D341Med (cell line): ENCODE measurements at regions not wholly inside any gene's neighbourhood (a gene's known extent, or its start where the extent isn't known, plus 50 kb on each side); places are given as distances from the start of the nearest gene placed in this dataset.
"Not testable (repeated sequence)": the region's sequence is repeated elsewhere in the genome, so short reads cannot be mapped to it uniquely, and the experiment has no call there.

Experiments used
- DNase-seq: peaks from one replicate; pipeline ENCODE4 v3.0.0; 2012; ENCODE audit warnings: low spot score

DNA sequence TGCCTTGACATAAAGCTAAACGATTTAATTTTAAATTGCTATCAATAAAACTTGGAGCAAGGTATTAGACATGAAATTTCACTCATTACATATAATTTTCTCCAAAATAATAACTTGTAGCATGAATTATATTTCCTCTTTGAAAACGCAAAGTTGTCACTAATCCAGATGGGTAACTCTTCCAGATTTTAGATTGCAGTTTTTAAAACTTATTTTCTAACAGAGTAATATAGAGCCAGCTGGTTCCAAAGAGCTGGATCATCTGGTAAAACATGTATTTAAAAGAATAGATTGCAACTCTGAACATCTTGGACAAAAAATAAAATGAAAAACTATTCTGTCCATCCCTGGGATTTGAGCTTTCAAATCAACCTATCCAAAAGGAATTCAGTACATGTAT lies 238.2 kb upstream of the INTU start:
- DNase-seq, result no peak

DNA sequence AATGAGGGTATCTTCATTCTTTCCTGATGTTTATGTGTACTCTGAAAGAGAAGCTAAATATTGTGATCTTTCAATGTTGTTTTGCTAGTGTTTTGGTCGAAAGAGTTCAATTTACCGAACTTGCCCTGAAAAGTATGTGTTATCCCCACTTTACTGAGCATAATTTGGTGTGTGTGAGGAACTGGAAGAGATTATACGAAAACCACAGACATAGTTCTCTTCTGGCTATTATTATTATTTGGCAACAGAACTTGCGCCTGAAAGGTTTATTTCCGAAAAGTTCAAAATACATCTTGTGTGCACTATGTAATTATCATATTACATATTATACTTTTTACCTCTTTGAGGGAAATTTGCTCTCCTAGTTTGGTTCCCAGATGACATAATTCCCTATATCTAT lies 232.5 kb upstream of the INTU start:
- no peak for DNase-seq

DNA sequence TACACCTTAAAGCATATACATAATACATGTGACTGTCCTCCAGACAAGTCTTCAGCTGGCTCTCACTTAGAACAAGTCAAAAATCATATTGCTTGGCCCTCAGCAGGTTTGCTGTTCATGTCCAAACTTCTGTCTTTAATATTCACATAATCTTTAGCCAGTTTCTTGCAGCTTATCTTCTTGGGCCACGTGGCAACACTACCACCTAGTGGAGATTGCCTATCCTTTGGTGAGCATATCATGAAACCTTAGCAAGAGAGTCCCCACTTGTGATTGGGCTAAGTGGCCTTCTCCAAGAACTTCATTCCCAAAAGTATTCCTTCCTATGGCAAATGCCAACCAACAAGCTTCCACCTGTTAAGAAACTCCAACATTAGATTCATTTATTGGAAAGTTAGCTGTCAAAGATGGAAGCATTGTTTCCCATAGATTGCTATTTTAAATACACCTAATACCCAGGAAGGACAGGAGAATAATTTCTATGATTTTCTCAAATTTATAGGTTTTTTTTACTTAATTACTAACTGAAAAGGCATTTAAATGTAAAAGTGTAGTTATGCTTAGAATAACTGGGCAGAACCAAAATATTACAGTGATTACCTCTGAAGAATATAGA lies 231.9 kb upstream of the INTU start:
- peak; percentile 59 for DNase-seq

DNA sequence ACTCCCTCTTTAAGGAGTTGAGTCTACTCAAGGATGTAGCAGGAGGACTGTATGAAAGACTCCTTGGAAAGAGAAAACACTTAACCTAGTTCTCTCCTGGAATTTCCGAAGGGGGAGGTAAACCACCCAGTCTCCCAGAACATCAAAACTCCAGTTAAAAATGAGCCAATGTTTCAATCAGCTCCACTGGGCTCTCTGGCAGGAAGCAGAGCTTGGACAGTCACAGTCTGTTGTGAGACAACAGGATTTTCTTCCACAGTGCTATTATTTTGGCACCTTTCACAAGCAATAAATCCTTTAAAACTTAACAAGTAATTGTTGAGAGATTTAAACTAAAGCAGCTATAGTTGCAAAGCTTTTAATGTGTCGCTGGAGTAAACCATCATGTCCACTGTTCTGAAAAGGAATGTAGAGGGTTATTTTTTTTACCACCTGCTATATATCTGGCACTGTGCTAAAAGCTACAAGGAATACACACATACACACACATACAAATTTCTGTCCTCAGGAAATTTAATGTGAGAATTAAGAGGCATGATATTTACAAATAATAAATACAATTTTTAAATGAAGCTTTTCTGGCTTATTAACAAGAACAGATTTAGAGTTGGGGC lies 229.2 kb upstream of the INTU start:
- DNase-seq, result no peak

DNA sequence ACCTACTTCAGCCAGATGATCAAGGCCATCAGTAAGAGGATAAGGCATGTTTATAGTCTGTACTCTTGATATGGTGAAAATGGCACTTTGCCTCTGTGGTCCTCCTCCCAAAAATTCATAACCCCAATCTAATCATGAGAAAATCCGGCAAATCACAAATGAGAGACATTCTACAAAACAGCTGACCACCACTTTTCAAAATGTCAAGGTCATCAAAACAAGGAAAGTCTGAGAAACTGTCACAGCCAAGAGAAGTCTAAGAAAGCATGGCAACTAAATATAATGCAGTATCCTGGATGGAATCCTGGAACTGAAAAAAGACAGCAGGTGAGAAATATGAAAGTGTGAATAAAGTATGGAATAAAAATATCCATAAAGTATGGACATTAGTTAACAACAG lies 226.6 kb upstream of the INTU start:
- no peak for DNase-seq

DNA sequence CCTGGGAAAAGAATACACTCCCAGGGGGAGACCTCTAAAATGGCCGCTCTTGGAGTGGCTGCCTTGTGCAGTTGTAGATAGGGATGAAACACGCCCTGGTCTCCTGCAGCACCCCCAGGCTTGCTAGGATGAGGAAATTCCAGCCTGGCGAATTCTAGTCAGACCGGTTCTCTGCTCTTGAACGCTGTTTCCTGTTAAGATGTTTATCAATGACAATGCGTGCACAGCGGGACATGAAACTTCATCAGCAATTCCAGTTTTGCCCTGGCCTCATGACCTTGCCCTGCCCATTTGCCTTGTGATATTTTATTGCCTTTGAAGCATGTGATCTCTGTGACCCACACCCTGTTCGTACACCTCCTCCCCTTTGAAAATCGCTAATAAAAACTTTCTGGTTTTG lies 225.2 kb upstream of the INTU start:
- DNase-seq, result not testable (repeated sequence)

DNA sequence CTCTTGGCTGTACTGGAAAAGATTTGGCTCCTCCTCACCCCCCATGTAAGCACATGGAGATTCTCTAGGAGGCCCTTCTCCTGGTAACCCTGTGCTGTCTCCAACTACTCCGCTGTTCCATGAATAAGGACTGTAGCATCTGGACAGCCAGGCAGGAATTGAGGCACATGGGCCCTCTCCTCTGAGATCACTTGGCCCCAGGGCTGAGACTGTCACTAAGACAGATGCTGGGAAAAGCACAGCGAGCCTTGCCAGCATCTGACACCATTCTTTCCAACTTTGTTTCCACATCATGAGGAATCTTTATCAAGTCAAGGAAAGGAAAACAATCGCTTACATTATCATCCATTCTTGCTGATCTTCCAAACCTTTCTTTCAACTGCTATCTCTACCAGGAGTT lies 222.6 kb upstream of the INTU start:
- DNase-seq, result no peak

DNA sequence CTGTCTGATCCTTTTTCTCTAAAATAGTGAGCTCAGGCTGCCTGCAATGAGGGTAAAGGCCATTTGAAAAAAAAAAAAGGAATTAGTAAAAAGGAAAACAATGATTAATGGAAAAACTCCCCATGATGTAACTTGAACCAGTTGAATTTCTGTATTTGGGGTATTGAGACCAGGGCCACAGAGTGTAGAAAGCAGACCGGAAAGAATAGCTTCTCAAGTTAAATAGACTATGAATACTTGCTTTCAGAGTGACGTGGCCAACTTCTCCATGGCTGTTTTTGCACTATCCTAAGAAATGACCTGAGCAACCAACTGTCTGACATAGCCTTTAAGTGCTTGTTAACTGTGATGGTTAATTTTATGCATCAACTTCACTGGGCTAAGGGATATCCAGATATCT lies 222.1 kb upstream of the INTU start:
- no peak for DNase-seq

DNA sequence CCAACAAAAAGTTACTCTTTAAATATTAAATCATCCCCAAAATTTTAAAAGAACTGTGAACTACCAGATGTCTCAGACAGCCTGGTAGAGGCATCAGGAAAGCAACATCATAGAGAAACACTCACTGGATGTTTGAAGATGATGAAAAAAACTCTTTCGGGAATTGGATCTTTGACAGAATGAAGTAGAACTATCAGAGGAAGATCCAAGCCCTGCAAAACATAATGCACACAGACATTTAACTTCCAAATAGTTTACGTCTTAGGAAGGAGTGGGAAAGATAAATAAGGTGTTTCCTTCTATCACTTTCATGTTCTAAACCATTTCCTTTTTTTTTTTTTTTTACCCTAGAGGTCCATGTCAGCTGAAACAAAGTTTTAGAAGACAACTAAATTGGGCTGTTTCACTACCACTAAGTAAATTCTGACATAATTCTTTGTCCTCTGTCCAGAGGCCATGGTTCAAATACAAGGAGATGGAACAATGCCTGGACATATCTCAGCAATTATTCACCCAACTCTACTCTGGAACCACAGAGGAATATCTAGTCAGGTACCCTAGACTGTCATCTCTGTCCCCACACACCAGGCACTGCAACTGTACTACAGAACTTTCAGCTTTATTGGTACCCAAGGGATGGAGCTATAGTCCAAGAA lies 217.7 kb upstream of the INTU start:
- DNase-seq, result no peak

DNA sequence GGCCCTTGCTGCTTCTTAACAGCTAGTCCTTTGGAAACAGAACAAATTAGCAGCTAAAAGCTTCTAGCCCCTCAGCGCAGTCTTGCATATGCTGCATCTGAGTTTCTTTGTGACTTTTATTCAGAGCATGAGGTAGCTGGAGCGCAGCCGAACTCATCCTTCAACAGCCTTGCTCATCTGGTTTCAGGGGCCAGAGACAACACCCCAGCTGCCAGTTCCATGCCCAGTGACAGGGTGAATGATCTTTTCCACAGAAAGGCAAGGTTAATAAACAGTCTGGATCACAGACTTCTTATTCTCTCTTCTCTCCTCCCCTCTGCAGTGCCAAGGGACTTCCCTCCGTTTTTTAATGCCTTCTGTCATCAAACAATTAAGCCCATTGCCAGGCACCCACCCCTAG lies 216.6 kb upstream of the INTU start:
- DNase-seq, result no peak

DNA sequence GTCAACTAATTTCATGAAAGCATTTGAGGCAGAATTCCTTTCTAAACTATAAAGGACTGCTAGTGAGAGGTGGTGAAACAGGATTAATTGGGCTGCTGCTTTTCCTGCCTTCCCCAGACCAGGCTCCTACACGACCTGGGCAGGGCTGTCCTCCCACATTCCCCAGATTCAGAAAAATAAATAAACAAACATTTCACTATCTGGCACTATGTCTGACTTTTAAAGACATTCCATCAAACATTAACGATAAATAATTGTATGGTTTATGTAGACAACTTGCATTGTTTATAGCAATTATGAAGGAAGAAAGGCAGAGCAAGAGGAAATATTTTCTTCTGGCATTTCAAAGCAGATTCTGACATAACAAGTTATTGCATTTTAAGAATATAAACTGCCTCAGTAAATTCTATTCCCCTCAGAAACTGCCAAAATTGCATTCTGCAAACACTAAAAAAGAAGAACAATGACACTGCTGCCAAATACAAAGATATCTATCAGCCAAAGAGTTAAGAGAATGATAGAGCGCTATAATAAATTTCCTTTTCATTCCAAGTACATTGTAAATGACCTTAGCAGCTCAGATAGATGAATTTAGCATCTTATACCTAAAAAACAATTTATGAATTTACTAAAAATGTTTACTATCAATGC lies 214.7 kb upstream of the INTU start:
- DNase-seq, result no peak

DNA sequence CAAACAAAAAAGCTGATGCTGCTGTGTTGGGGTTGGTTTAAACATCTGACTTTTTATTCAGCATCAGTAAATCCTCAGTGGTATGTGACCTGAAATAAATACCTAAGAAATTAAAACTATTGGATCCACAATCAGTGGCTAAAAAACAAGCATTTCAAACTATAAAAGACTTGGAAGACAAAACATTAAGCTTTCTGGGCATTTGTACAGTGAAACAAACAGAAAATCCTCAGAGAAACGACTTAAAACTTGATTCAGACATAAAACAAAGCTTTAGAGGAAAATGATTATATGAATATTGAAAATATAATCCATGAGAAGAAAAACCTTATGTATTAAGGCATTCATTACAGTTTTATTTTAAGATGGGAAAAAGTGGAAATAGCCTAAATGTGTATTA lies 213.3 kb upstream of the INTU start:
- no peak for DNase-seq

DNA sequence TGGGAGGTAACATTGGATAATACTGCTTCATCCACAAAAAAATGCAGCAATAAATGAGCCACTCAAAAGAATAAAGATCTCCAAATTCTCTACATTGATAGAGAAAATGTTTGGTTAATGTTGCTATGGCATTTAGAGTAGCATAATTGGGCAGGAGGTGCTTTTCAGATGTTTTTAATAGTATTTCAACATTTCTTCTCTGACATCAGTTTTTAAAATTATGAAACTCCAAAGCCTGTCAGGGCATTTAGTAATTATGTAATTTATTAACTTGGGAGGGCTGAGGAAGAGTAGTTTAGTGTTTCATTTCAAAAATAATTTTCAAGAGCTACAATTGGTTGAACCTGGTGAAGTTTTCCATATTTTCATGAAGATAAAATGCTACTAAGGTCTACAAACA lies 211.3 kb upstream of the INTU start:
- DNase-seq, result no peak

DNA sequence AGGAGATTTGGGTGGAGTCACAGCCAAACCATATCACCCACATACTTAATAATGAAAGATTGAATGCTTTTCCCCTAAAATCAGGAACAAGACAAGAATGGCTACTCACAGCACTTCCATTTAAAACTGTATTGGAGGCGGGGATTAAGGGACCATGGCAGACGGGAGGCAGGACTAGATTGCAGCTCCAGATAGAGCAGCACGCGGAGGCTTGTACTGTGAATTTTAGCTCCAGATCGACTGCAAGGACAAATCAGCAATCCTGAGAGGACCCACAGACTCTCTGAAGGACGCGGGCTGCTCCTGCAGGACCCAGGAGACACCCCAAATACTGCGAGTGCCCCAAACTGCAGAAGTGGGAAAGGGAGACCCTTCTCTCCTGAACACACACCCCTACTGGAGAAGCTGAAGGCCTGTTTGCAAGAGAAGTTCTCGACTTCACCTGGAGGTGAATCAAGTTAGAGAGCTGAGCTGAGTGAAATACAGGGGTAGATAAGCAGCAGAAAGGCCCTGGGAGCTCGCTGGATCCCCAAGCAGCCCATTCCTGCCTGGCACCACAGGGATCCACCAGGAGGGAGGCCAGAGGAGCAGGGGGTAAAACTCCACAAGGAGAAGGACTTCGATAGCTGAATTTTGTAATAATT lies 207.4 kb upstream of the INTU start:
- no peak for DNase-seq

DNA sequence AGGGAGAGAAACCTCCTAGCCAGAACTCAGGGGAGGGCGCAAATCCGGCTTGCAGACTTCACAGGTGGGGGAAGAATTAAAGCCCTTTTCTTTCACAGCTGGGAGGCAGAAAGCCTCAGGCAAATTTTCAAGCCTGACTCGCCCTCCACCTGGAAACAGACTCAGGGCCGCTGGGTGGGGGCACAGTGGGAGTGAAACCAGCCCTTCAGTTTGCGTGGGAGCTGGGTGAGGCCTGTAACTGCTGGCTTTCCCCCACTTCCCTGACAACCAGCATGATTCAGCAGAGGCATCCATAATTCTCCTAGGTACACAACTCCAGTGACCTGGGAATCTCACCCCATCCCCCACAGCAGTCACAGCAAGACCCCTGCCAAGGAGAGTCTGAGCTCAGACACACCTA lies 206.9 kb upstream of the INTU start:
- DNase-seq, result no peak

DNA sequence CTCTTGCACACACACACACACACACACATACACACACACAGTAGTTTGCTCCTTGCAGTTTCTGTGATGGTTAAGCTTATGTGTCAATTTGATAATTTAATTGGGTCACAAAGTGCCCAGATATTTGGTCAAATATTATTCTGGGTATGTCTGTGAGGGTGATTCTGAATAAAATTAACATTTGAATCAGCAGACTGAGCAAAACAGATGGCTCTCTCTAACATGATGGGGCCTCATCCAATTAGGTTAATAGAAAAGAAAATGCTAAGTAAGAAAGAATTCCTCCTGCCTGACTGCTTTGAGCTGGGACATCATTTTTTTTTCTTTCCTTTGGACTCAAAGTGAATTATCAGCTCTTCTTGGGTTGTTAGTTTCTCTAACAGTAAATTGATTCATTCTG lies 191.2 kb upstream of the INTU start:
- no peak for DNase-seq

DNA sequence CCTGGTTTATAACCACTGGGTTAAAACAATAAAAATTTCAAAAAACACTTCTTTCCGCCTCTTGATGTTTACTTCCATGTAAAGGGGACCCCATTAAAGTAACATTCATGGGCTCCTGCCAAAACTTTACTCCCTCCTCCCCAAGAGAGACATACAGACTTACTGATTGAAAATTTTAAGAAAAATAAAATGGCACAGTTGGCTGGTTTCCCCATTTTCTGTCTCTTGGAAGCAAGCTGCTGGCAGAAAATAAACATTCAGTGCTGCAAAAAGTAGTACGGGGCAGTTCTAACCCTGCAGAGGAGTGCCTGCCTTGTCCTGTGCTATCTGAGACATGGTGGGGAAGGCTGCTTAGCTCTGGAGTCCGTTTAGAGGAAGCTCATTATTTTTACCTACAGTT lies 187.3 kb upstream of the INTU start:
- DNase-seq, result no peak

DNA sequence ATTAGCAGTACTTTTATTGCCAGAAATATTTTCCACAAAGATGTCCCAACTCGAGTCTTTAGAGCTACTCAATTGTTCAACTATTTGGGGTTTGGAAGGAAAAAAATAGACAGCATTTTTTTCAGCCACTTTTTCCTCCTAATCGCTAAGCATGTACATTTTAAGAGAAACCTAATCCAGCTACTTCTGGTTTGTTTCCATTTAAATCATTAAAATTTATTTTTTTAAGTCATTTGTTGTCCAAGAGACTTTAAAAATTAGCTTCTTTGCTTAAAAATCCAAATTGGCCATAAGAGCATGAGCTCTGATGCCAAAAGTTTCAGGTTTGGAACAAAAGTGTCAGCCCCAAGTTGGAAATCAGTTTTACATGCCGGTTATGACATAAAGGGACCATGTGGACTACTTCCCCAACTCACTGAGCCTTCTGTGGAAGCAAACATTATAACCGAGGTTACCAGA lies 186.3 kb upstream of the INTU start:
- DNase-seq, result no peak

DNA sequence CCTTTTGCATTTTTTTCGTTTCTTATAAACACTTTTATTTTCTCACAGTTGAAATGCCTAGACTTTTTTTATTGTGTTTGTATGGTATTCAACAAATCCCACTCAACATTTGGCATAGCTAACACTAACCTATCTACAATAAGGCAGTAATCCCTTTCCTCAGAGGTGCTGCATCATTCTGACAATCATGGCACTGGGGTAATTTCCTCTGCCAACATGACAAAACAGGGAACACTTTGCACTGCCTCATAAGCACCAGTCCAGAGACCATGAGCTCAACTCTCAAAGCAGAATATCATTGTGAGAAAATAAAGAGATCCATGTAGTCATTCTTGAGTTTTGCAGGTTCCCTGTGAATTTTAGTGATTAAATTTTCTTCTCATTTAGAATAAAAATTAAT lies 183.8 kb upstream of the INTU start:
- no peak for DNase-seq

DNA sequence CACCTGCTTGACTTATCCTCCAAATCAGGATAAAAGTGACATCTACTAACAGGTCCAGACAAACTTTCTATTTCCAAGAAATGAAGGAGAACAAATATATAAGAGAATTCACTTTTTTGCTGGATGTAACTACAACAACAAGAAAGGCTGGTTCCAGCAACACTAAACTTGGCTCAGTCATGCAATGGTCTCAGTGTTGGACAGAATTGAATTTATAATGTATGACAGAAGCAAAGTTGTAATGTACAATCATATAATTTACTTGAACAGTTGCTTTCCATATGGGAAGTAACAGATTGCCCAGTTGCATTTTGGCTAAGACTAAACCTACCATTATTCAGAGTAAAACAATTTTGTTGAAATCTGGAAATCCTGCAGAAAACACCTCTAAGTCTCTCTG lies 183.3 kb upstream of the INTU start:
- DNase-seq, result no peak

DNA sequence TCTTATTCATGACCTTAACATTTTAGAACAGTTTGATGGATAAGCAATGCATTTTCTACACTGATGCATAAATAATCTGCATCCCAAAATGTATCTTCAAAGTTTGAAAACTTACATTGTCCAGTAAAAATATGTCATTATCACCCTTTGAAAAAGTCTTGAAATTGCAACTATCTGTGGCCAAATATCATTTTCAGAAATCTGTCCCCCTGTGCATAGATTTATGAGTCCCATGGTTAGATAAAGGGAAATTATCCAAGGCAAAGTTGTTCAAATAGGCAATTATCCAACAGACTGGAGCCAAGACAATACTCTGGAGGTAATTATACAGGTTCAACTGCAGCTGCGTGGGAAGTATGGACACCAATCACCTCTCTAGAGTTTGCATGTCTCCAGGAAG lies 182.5 kb upstream of the INTU start:
- no peak for DNase-seq

DNA sequence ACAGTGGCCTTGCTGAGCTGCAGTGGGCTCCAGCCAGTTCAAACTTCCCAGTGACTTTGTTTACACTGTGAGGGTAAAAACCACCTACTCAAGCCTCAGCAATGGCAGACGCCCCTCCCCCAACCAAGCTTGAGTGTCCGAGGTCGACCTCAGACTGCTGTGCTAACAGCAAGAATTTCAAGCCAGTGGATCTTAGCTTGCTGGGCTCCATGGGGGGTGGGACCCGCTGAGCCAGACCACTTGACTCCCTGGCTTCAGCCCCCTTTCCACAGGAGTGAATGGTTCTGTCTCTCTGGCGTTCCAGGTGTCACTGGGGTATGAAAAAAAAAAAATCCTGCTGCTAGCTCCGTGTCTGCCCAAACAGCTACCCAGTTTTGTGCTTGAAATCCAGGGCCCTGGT lies 168.9 kb upstream of the INTU start:
- DNase-seq, result no peak

DNA sequence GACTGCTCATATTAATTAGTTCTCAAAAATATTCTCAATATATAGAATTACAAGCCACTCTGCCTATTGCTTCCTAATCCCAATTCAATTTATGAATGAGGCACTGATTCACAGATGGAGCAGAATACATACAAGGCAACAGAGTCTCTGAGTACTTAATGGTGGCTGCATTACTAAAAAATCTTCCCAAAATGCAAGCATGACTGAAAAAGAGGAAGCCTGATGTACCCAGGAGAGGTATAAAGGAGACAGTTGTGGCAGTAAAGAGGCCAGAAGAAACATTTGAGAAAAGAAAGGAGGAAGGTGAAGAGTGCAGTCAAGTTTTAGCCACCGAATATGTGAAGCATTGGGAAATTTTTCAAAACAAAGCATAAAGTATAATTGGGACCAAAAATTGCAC lies 163.2 kb upstream of the INTU start:
- no peak for DNase-seq
